Subcutaneous abdominal adipose tissue (tissue), 5 donors: ENCODE measurements at regions not wholly inside any gene's neighbourhood (a gene's known extent, or its start where the extent isn't known, plus 50 kb on each side); places are given as distances from the start of the nearest gene placed in this dataset.
A peak's percentile ranks its signal among the peaks of the same experiment; 100 is the strongest.

ENCODE experiments used
- H3K27ac ChIP-seq: one replicate; pipeline ENCODE4 v1.7.0; 2013; ENCODE audit warnings: low read depth, mild to moderate bottlenecking, inconsistent platforms, low read length, moderate library complexity
- H3K27me3 ChIP-seq, 5 donors: one replicate each; pipeline ENCODE4 v1.7.0; 2013; ENCODE audit warnings: low read length in 5 of 5, inconsistent platforms in 1 of 5; ENCODE audit not compliant: control insufficient read depth in 5 of 5, insufficient read depth in 4 of 5
- H3K36me3 ChIP-seq, 5 donors: one replicate each; pipeline ENCODE4 v1.7.0; 2013; ENCODE audit warnings: low read length in 5 of 5; ENCODE audit not compliant: control insufficient read depth in 5 of 5, insufficient read depth in 5 of 5
- H3K4me1 ChIP-seq, 5 donors: one replicate each; pipeline ENCODE4 v1.7.0; 2013; ENCODE audit warnings: low read length in 5 of 5, mild to moderate bottlenecking in 3 of 5, moderate library complexity in 1 of 5; ENCODE audit not compliant: control insufficient read depth in 5 of 5, insufficient read depth in 5 of 5
- H3K4me3 ChIP-seq, 5 donors: one replicate each; pipeline ENCODE4 v1.7.0; 2013; ENCODE audit warnings: low read length in 5 of 5, low read depth in 1 of 5
- H3K9ac ChIP-seq, 5 donors: one replicate each; pipeline ENCODE4 v1.7.0; 2013; ENCODE audit warnings: low read length in 5 of 5, mild to moderate bottlenecking in 4 of 5, moderate library complexity in 3 of 5
- H3K9me3 ChIP-seq, 5 donors: one replicate each; pipeline ENCODE4 v1.7.0; 2013; ENCODE audit warnings: low read length in 5 of 5; ENCODE audit not compliant: control insufficient read depth in 5 of 5
- donor health status: healthy.
- donor health status: healthy.
- donor health status: healthy.
- donor health status: healthy.
- donor health status: healthy.

- Histone ChIP-seq H3K27me3 (no peaks in the 10 kb centered on the region), H3K36me3 (no peaks in the 10 kb centered on the region), H3K27ac (peak overlapping the region; percentile 75), H3K4me1 (peaks cover 4 to 34% (median 23%) of the 10 kb centered on the region in 5 donors), H3K9ac (no peak overlapping the region), H3K9me3 (no peaks in the 10 kb centered on the region), H3K4me3 (no peak overlapping the region)
Observed at GRCh38 chr7:25841575-25841974, 310.4 kb upstream of the NFE2L3 start.

GRCh38 chr7:25842201-25842733, 309.7 kb upstream of the NFE2L3 start:
- no peaks in the 10 kb centered on the region for H3K9me3 ChIP-seq
- H3K4me1 ChIP-seq: peaks cover 6 to 40% (median 30%) of the 10 kb centered on the region in 5 donors
- H3K36me3 ChIP-seq: no peaks in the 10 kb centered on the region
- no peak overlapping the region for H3K4me3 ChIP-seq
- H3K27ac ChIP-seq: peak overlapping the region; percentile 75
- H3K27me3 ChIP-seq: no peaks in the 10 kb centered on the region
- peak overlapping the region in 1 of 5 donors; percentile 8 for H3K9ac ChIP-seq

GRCh38 chr7:25843467-25843866, 308.5 kb upstream of the NFE2L3 start:
- Histone ChIP-seq H3K4me1 (peaks cover 7 to 51% (median 40%) of the 10 kb centered on the region in 5 donors), H3K9ac (no peak overlapping the region), H3K27ac (no peak overlapping the region), H3K9me3 (no peaks in the 10 kb centered on the region), H3K36me3 (no peaks in the 10 kb centered on the region), H3K27me3 (no peaks in the 10 kb centered on the region), H3K4me3 (no peak overlapping the region)

- H3K27ac ChIP-seq: no peak overlapping the region
- no peaks in the 10 kb centered on the region for H3K9me3 ChIP-seq
- no peak overlapping the region for H3K4me3 ChIP-seq
- peaks cover 10 to 58% (median 48%) of the 10 kb centered on the region in 5 donors for H3K4me1 ChIP-seq
- H3K9ac ChIP-seq: no peak overlapping the region
- no peaks in the 10 kb centered on the region for H3K36me3 ChIP-seq
- H3K27me3 ChIP-seq: no peaks in the 10 kb centered on the region
Observed at GRCh38 chr7:25844102-25844870, 307.7 kb upstream of the NFE2L3 start.

- Histone ChIP-seq H3K9ac (no peak overlapping the region), H3K4me3 (no peak overlapping the region), H3K27ac (peak overlapping the region; percentile 97), H3K4me1 (peaks cover 12 to 69% (median 55%) of the 10 kb centered on the region in 5 donors), H3K36me3 (no peaks in the 10 kb centered on the region), H3K27me3 (no peaks in the 10 kb centered on the region), H3K9me3 (no peaks in the 10 kb centered on the region)
Observed at GRCh38 chr7:25845464-25845863, 306.5 kb upstream of the NFE2L3 start.

- peak overlapping the region; percentile 97 for H3K27ac ChIP-seq
- no peaks in the 10 kb centered on the region for H3K27me3 ChIP-seq
- peak overlapping the region in 1 of 5 donors; percentile 64 for H3K9ac ChIP-seq
- H3K4me3 ChIP-seq: no peak overlapping the region
- H3K4me1 ChIP-seq: peaks cover 12 to 82% (median 67%) of the 10 kb centered on the region in 5 donors
- no peaks in the 10 kb centered on the region for H3K9me3 ChIP-seq
- no peaks in the 10 kb centered on the region for H3K36me3 ChIP-seq
Observed at GRCh38 chr7:25846722-25847121, 305.3 kb upstream of the NFE2L3 start.

GRCh38 chr7:25847336-25848070, 304.5 kb upstream of the NFE2L3 start:
- no peaks in the 10 kb centered on the region for H3K9me3 ChIP-seq
- no peak overlapping the region for H3K4me3 ChIP-seq
- peaks cover 0 to 6% (median 0%) of the 10 kb centered on the region in 5 donors for H3K27me3 ChIP-seq
- peaks cover 9 to 81% (median 68%) of the 10 kb centered on the region in 5 donors for H3K4me1 ChIP-seq
- H3K27ac ChIP-seq: peak overlapping the region; percentile 97
- peak overlapping the region in 1 of 5 donors; percentile 64 for H3K9ac ChIP-seq
- no peaks in the 10 kb centered on the region for H3K36me3 ChIP-seq

- Histone ChIP-seq H3K27me3 (peaks cover 0 to 10% (median 4%) of the 10 kb centered on the region in 5 donors), H3K36me3 (no peaks in the 10 kb centered on the region), H3K27ac (peak overlapping the region; percentile 97), H3K4me1 (peaks cover 10 to 88% (median 74%) of the 10 kb centered on the region in 5 donors), H3K4me3 (peak overlapping the region in 2 of 5 donors; percentile 11 to 29), H3K9ac (peak overlapping the region; percentile 16 to 71 (median 42)), H3K9me3 (no peaks in the 10 kb centered on the region)
Observed at GRCh38 chr7:25849500-25850184, 302.4 kb upstream of the NFE2L3 start.

- Histone ChIP-seq H3K4me3 (no peak overlapping the region), H3K27ac (peak overlapping the region; percentile 97)
Observed at GRCh38 chr7:25850216-25850615, 301.8 kb upstream of the NFE2L3 start.

More at GRCh38 chr7:25850216-25850615, 301.8 kb upstream of the NFE2L3 start:
- Histone ChIP-seq H3K27me3 (peaks cover 0 to 10% (median 8%) of the 10 kb centered on the region in 5 donors), H3K4me1 (peaks cover 10 to 86% (median 77%) of the 10 kb centered on the region in 5 donors), H3K9ac (peak overlapping the region in 1 of 5 donors; percentile 71), H3K9me3 (no peaks in the 10 kb centered on the region), H3K36me3 (no peaks in the 10 kb centered on the region)
